Stimulated activated naive CD8-positive, alpha-beta T cell treated with anti-CD3 and anti-CD28 coated beads, Interleukin-15, Interleukin-2, amounts not matched to agents 100 U/mL and 50 U/mL, for 24 hours (primary cell): ENCODE measurements at regions not wholly inside any gene's neighbourhood (a gene's known extent, or its start where the extent isn't known, plus 50 kb on each side); places are given as distances from the start of the nearest gene placed in this dataset.
A peak's percentile ranks its signal among the peaks of the same experiment; 100 is the strongest.
"Not testable (repeated sequence)": the region's sequence is repeated elsewhere in the genome, so short reads cannot be mapped to it uniquely, and the experiment has no call there.

Experiments used
- ATAC-seq: fragments of 150-1000 bp; cut with Tn5 transposase; one replicate; pipeline ENCODE4 v1.10.0; 2021
- DNase-seq: peaks from one replicate; pipeline ENCODE4 v3.0.0; 2021

DNA sequence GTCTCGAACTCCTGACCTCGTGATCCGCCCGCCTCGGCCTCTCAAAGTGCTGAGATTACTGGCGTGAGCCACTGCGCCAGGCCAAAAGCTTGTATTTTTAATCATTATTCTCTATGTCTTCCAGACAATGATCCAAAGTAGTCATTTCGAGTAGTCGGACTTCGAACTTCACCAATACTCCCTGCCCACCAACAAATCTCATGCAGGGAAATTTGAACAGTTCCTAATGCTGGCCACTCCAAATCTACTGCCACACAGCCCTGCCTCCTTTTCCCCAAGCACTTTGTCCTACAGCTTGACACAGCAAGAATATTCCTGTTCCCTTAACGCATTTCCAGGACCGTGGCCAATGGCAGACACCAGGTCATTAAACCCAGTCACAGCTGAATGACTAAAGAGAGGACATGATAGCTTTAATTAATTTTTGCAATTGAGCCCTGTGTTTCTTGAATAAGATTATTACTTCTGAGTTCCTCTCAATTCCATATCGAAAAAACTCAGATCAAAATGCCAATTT is 142.3 kb upstream of the NRP1 start:
- DNase-seq = no peak
- ATAC-seq = no peak

DNA sequence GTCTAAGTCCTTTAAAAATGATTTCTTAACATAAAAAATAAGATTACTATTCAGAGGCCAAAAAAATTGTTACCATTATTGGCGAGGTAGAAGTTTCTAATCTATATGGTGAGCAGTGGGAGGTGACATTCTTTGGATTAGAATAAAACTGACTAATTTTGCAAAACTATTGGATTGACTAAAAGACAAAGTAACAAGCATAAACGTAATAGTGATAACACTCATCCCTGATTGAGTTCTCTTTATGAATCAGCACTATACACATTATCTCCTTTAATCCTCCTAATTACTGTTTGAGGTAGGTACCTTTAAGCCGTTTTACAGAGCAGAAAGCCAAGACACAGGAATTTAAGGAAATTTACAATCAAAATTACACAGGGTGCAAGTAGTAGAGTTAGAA is 139.2 kb upstream of the NRP1 start:
- ATAC-seq (no peak), DNase-seq (no peak)

DNA sequence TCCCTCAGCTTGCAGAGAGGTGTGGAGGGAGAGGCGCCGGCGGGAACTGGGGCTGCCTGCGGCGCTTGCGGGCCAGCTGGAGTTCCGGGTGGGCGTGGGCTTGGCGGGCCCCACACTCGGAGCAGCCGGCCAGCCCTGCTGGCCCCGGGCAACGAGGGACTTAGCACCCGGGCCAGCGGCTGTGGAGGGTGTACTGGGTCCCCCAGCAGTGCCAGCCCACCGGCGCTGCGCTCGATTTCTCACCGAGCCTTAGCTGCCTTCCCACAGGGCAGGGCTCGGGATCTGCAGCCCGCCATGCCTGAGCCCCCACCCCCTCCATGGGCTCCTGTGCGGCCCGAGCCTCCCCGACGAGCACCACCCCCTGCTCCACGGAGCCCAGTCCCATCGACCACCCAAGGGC is 133.5 kb upstream of the NRP1 start:
- not testable (repeated sequence) for ATAC-seq, DNase-seq

DNA sequence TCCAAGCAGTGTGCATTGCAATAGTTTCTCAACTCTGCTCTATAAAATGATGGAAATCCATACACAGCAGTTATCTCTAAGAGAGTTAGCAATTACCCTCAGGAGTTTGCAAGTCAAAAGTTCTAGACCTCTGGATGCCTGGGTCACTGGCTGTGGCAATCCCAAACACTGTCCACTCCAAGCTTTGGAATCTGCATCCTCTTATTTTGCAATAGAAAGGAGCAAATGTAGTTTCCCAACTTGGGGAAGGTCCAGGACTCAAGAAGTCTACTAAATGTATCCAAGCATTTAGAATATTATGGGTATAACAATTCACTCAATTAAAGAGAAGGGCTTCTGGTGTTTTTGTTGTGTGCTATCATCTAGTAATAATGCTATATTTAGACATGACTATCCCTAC is 131.3 kb upstream of the NRP1 start:
- ATAC-seq (no peak), DNase-seq (no peak)

DNA sequence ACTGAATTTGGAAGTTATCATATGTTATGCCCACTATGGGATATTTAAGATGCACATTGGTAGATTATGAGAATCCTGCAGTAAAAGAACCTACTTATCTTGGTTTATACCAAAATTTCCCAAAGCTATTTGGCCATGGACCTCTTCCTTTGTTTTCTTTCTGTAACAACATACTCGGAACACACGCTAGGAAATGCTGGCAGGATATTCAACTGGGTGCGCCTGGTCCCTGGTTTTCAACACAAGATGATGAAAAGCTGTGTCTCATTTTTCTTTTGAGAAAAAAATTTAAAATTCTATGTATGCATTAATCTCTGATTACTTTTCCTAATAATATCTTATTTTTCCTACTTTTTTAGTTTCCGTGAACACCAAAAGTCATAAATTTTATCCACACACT is 128.5 kb upstream of the NRP1 start:
- ATAC-seq = no peak
- DNase-seq = no peak

DNA sequence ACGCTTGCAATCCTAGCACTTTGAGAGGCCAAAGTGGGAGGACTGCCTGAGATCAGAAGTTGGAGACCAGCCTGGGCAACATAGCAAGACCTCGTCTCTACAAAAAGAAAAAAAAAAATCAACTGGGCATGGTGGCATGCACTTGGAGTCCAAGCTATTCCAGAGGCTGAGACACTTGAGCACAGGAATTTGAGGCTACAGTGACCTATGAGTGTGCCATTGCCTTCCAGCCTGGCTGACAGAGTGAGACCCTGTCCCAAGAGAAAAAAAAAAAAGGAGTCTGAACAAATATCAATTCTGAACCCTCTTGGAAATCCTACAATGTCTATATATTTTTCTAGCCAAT is 126.8 kb upstream of the NRP1 start:
- DNase-seq = no peak
- no peak for ATAC-seq

DNA sequence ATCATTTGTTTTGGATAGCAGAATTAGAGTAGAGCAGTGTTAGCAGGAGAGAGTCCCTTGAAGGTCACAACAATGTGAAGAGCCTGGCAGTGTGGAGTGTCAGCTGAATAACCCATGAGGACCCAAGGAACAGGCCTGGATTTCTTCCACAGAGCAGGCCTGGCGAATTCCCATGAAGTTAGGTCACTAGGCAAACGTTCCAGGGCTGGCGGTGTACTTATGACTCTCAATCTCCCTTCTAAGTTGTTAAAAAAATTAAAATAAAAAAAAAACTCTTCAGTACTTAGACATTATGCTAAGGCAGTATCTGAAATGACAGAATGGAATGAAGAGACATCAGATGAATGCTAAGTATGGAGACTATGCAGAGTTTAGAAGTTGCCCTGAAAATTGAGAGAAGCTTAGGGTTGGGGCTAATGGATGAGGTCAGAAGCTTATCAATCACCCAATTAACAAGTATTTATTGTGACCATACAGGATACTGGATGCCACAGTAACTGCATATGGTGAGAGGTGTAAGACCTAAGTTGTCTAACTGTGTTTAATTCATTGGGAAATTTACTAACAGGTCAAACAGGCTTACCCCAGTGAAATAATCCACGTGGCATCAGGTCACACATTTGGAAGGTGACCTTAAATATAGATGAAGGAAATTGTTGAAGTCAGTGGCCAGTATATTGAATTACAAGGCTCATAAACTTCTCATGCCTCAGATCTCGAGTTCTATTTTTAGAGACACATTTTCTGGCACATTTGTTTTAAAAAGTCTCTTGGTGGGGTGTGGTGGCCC is 126.2 kb upstream of the NRP1 start:
- ATAC-seq (no peak), DNase-seq (no peak)

DNA sequence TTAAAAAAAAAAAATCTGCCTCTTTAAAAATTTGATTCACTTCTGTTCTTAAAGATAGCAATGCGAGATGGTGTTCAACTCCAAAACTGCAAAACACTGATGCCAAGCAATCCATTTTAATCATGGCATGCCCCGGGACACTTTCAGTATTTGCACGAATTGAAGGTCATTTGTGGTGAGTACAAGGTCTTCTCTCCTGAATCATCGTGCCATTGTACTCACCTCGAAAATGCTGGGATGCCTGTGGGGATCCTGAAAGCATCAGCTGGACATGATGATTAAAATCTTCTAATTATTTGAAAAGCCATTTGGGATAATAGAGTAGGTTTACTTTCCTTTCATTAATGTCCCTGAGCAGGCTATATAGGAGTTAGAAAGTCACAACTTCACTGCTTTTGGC is 125.1 kb upstream of the NRP1 start:
- no peak for DNase-seq

DNA sequence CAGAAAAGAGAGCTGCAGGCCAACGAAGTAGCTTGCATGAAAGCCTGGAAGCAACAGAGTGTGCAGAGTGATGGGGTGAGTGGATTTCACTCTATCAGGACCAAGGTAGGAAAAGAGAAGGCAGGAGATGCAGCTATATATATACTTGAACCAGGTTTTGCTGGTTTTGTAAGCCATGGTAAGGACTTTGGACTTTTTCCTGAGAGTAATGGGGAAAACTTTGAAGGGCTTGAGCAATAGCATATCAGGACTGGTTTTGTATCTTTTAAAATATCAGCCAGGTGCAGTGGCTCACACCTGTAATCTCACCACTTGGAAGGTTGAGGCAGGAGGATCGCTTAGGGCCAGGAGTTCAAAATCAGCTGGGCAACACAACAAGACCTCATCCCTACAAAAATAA is 120.6 kb upstream of the NRP1 start:
- no peak for DNase-seq
- no peak for ATAC-seq

More for the DNA sequence above, 125.1 kb upstream of the NRP1 start:
- ATAC-seq = no peak

DNA sequence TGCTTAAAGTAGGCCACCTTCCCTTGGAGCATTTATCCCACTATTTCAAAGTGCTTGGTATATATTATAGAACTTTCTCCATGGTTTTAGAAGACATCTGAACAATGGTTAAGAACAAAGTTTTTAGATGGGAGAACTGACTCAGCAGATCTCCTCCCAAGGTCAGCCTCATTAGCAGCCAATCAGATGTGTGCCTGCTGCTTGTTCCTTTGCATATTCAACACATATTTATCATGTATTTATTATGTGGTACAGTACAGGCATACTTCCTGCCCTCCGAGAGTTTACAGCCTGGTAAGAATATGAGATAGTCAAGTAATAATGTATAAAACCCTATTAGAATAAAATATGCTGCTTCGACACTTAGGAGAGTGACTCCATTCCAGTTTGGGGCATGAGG is 120.1 kb upstream of the NRP1 start:
- DNase-seq = no peak
- no peak for ATAC-seq

DNA sequence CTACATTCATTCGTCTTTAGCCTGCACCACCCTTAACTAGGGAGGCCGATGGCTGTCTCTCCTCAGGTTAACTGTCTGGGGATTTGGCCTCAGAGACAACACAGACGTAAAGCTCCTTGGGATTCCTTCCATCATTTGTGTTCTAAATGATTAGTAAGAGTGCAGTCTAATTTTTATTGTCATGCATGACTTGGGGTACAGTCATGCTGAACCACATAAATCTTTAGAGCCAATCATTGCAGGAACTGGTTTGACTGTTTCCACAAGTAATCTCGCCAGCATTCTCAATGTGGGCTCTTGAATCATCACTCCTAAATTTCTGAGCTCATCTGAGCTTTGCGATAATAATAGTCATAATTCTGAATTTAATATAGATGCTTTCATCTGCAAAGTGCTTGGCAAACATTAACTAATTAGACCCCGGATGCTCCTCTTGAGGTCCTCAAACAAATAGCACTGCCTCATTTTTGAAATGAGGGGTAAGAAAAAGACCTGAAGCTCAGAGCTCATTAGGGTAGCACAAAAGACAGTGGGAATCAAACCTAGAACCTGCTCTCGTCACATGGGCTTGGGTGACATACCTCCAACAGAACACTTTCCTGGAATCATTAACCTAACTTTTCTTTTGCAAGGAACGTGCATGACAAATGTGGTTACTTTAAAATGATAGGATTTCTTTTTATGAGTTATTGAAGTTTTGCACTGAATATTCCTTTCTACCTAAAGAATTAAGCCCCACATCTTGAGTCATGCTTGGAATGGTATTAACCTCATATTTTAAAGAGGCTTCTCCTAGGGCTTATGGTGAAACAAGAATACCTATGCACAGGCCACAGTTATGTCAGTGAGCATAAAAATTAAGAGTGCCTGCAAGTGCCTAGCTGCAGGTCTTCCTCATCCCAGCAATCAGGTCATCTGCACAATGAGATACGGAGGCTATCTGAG is 118.9 kb upstream of the NRP1 start:
- no peak for ATAC-seq
- no peak for DNase-seq

DNA sequence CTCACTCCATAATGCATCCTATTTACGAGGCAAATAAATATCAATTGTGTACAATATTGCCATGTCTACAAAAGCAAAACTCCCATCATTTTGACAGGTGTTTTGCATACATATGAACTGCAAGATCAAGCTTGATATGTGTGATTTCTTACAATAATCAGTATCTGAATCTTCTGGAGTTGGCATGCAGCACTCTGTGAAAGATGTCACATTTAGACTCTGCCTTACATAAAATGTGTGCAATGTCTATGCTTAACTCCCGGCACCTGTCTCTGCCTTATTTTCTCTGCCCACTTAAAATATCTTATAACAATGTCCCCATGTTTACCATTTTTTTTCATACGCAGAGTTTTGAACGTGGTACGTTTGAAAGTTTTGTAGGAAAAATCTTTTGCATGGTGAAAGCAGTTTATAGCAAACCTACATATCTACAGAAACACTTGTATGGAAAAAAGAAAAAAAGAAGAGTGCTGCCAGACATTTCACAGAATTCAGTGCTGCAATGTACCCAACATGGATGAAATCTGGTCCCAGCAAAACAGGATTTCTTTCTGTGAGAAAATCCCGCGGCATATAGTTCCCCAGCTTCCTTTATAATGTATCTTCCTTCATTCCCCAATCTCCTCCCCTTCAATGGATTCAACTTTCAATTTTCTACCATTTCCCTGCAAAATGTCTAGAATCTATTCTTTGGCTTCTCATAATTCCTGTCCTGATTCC is 114.1 kb upstream of the NRP1 start:
- ATAC-seq (no peak), DNase-seq (no peak)

DNA sequence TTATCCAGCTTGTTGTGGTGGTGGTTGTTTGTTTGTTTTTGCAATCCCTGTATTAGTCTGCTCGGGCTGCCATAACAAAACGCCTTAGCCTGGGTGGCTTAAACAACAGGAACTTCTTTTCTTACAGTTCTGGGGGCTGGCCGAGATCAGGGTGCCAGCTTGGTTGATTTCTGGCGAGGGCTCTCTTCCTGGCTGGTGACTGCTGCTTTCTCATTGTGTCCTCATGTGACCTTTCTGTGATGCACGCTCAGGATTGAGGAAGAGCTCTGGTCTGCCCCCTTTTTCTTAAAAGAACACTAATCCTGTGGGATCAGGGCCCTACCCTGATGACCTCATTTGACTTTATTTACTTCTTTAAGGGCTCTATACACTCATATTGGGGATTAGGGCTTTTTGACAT is 107.1 kb upstream of the NRP1 start:
- ATAC-seq = no peak
- no peak for DNase-seq

DNA sequence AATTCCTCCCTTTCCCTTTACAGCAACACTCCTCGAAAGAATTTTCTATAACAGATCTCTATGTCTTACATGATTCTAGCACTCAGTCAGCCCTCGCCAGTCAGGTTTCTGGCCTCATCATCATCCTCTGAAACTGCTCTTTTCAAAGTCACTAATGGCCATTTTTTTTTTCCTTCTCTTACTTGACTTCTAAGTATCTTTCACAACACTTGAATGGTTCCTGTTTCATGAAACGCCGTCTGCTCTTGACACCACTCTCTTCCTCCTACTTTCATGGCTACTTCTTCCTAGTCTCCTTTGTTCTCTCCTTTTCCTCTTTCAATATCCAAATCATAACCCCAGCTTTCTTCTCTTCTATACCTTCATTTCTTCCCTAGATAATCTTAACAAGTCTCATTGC is 100.5 kb upstream of the NRP1 start:
- DNase-seq (no peak), ATAC-seq (no peak)

DNA sequence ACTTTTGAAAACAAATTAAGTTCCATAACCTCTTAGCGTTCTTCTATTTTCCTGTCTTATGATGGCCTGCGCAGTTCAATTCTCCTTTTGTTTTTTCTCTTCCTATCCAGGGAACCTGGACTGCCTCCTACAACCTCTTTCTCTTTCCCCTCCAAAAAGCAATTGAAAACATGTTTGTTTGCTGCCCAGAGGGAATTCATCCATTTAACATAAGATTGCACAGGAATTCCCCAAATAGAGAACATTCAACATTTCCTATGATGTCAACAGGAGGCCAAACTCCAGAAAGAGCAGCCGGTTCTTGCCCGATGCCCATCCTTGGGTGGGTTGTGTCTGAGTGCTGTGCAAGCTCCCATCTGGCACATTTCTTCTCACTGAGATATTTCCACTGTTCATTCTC is 94.2 kb upstream of the NRP1 start:
- ATAC-seq (no peak), DNase-seq (no peak)

DNA sequence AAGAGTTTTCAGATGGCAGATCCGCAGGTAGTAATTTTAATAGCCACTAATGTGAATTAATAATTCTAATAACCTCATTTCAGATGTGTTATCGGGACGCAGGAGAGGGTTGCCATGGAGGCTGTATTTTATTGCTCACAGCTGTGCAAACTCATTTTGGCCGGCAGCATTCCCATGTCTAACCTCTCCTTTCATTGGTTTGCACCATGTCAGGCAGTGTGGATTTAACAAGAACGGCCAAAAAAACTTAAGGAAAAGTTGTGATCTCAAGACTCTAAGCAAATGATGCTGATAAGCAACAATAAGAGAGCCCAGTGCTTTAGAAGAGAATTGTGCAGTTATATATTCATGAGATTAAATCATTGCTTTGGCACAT is 88.7 kb upstream of the NRP1 start:
- DNase-seq = no peak
- ATAC-seq = no peak

DNA sequence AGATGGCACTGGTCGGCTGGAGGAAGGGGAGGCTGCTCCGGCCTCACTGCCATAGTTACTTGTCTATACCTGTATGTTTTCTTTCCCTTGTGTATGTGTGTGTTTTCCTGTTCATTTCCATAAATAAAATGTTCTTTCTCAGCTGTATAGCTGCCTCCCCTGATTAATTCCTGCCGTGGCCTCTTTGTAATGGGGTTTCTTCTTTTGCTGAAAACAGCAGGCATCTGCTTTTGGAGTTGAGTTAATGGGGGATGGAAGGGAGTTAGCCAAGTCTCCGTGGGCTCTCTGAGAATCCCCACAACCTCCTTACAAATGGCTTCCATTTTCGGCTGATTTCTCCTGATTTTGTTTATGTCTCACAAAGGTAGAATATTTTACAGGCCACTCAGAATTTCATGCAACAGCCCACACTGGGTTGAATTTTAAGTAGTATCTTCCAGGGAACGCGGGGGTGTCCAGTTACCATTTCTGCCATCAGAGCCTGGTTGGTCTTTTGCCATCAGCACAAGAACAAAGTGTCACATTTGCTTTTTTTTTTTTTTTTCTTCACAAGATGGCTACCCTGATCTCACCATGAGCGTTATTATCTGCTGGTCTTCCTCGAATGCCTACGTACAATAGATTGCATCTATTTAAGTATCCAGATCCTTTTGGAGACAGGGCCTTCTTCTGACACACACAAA is 88.1 kb upstream of the NRP1 start:
- DNase-seq = no peak
- no peak for ATAC-seq

DNA sequence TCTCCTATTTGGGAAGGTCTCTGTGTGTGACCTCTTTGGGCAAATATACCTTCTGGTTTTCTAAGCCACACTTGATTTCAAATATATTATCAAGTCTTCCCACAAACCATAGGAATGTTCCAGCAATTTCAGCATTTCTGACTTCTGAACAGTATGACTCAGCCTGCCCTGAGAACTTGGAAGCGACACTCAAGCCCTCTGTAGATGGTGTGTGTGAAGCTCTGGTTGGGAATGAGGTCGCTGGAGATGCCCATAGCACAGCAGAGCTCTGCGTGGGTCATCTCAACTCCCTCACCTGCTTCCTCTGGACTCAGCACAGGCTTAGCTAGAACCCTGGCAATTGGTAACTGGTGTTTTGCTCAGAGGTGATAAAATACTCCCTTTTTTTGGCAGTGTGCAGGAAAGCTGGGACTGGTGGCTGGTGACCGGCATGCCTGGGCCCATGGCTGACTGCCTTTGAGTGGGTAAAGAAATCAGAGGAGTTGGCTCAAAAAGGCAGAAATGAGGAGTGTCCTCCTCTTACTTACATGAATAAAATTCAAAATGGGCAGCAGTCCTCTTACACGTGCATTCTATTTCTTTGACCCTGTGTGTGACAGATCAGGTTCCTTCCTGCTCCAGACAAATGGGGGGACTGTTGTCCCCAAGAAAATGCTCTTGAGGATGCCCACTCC is 87.5 kb upstream of the NRP1 start:
- DNase-seq = no peak
- no peak for ATAC-seq

DNA sequence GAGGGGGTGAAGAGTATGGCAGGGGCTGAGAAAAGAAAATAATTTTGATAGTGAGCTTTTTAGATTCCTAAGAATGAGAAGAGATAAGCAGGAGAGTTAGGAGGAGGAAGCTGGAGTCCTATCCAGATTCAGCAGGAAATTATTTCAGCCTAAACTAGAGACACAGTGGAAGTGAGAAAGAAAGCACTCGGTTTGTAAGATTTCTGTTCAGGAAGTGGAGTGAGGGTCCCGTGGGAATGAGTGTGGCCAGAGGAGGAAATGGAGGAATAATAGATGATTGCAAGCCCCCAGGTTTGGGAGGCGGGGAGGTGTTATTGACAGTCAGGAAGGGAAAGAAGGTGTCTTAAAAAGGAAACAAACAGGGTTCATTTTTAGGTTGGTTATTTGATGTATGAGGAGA is 84.8 kb upstream of the NRP1 start:
- no peak for ATAC-seq
- no peak for DNase-seq

DNA sequence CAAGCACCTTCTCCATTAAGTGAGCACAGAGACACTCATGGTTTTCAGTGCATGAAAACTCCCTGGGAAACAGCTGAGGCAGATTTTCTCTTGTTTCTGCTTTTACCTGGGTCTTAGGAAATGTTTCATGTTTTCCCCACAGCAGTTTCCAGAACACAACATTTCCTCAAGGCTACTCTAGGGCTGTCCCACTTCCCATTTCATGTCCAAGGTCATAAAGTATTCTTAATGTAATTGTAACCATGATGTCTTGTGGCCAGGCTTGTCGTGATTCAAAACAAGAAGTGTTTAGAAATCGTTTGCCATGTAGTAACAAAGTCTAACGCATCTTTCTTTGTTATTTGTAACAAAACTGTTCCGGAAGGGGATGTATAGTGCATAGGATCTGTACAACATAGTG is 83.8 kb upstream of the NRP1 start:
- ATAC-seq (no peak), DNase-seq (no peak)

DNA sequence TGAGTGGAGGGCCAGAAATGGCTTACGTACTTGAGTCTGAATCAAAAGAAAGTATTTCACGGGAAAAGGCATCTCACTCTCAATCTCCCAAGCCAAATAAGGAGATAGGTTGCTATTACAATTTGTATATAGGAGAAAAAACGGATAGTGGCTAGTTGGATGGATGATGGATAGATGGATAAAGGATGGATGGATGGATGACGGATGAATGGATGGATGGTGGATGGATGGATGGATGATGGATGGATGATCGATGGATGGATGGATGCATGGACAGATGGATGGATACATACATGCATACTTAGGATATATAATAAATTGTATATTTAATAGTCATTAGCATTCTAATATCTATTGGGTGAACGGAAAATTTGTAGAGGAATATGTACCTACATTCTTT is 82.2 kb upstream of the NRP1 start:
- ATAC-seq (no peak), DNase-seq (no peak)

DNA sequence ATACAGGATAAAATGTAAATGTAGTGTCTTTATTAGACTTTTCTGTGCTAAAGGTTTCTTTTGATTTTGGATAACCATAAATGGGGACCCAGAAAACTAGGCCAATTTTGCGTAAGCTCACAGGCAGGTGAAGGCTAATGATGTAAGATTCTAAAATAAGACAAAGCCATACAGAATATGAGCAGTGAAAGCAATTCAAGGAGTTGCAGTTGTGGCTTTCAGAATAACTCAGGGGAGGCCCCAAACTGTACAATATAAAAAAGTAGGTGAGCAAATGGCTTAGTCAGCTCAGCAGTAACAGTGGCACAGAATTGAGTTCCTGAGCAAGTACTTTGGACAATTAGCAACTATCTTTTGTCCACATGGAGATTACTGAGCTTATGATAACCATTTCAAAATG is 81.7 kb upstream of the NRP1 start:
- ATAC-seq (peak; percentile 57), DNase-seq (no peak)
